Loucy (cell line): ENCODE measurements at regions not wholly inside any gene's neighbourhood (a gene's known extent, or its start where the extent isn't known, plus 50 kb on each side); places are given as distances from the start of the nearest gene placed in this dataset.

Experiments used
- H2AFZ ChIP-seq: fragments of 200-600 bp; sonication (generic); 2 replicates; pipeline ENCODE4 v1.6.0; 2016; ENCODE audit warnings: antibody characterized with exemption, mild to moderate bottlenecking, low read length, moderate library complexity
- H3F3A ChIP-seq: fragments of 200-600 bp; 2 replicates; pipeline ENCODE4 v1.6.0; 2016; ENCODE audit warnings: antibody characterized with exemption, low read depth, mild to moderate bottlenecking
- H3K27me3 ChIP-seq: fragments of 200-600 bp; sonication (generic); 2 replicates; pipeline ENCODE4 v1.6.1; 2014; ENCODE audit warnings: low read length, mild to moderate bottlenecking; ENCODE audit not compliant: insufficient read depth, poor library complexity, severe bottlenecking
- H3K36me3 ChIP-seq: fragments of 200-600 bp; sonication (generic); 2 replicates; pipeline ENCODE4 v1.6.1; 2016; ENCODE audit warnings: low read length; ENCODE audit not compliant: insufficient read depth
- H3K4me1 ChIP-seq: fragments of 200-600 bp; sonication (generic); 2 replicates; pipeline ENCODE4 v1.5.1; 2014; ENCODE audit warnings: low read length, mild to moderate bottlenecking; ENCODE audit not compliant: insufficient read depth, poor library complexity, severe bottlenecking
- H3K4me2 ChIP-seq: fragments of 200-600 bp; sonication (generic); 2 replicates; pipeline ENCODE4 v1.6.0; 2014; ENCODE audit warnings: antibody characterized with exemption, low read length, low read depth, mild to moderate bottlenecking; ENCODE audit not compliant: poor library complexity, severe bottlenecking
- H3K4me3 ChIP-seq: fragments of 200-600 bp; sonication (generic); 2 replicates; pipeline ENCODE4 v1.5.1; 2014; ENCODE audit warnings: low read length, mild to moderate bottlenecking, mixed read lengths; ENCODE audit not compliant: poor library complexity, severe bottlenecking
- H3K79me2 ChIP-seq: fragments of 200-600 bp; sonication (generic); 2 replicates; pipeline ENCODE4 v1.6.1; 2014; ENCODE audit warnings: low read length; ENCODE audit not compliant: insufficient read depth
- H3K9ac ChIP-seq: fragments of 200-600 bp; sonication (generic); 2 replicates; pipeline ENCODE4 v1.6.0; 2014; ENCODE audit warnings: mild to moderate bottlenecking, low read depth, low read length, moderate library complexity; ENCODE audit not compliant: poor library complexity, severe bottlenecking
- H3K9me2 ChIP-seq: fragments of 200-600 bp; sonication (generic); replicated peaks from 2 replicates; pipeline ENCODE4 v1.6.1; 2016; ENCODE audit warnings: low read depth, low read length, mixed read lengths
- H3K9me3 ChIP-seq: fragments of 200-600 bp; sonication (generic); 2 replicates; pipeline ENCODE4 v1.6.1; 2014; ENCODE audit warnings: mild to moderate bottlenecking, antibody characterized with exemption, low read length, low read depth; ENCODE audit not compliant: insufficient read depth
- H4K20me1 ChIP-seq: fragments of 200-600 bp; sonication (generic); 2 replicates; pipeline ENCODE4 v1.6.0; 2014; ENCODE audit warnings: antibody characterized with exemption, low read length, mild to moderate bottlenecking; ENCODE audit not compliant: insufficient read depth, poor library complexity, severe bottlenecking
- EZH2phosphoT487 ChIP-seq: fragments of 200-600 bp; IDR thresholded peaks from 2 replicates; pipeline ENCODE4 v1.6.1; 2018; ENCODE audit warnings: antibody characterized with exemption, mild to moderate bottlenecking, moderate library complexity, borderline replicate concordance
- TF ChIP-seq, protein P1 (sequence below): fragments of 200-600 bp; sonication (generic); conservative IDR thresholded peaks from 2 replicates; pipeline ENCODE4 v1.5.1; 2014; ENCODE audit warnings: mild to moderate bottlenecking, antibody characterized with exemption, low read length

DNA sequence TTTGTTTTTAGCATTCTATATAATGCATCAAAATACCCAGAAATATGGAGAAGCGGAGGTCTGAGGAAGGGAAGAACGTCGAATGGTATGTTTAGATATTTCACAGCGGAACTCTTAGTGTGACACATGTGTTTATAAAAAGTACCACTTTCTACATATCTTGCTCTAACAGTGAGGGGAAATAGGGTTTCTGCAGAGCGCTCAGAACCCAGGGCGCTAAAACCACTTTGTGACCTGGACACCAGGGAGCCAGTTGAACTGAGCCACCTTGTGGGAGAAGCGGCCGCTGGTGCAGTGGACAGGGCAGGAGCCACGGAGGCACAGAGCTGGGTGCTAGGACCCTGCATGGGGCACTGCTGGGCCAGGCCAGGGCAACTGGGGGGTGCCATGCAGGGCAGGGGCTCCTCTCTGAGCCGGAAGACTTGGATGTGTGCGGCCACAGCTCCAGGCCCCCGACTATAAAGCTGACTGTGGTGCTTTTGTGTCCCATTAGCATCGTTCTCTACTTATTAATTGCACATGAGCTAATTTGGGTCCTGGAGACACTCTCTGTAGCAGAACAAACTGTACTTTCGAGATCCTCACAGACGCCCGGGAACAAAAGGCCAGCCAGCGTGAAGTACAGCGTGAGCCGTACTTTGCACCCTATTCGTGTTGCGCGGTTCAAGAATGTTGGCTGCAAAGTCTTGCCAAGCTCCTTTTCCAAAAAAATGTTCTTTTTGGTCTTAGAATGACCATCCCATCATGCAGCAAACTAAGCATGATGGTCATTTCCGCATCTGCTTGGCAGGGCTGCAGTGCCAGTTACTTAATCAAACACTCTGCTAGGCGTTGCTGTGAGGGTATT lies 151.9 kb upstream of the ALKAL2 start:
- H3K4me3 ChIP-seq: no peak overlapping the region
- H3K9ac ChIP-seq: no peak overlapping the region
- H3K27me3 ChIP-seq: no peaks in the 10 kb centered on the region
- H2AFZ ChIP-seq: no peak overlapping the region
- H3K9me2 ChIP-seq: no peaks in the 10 kb centered on the region
- peaks cover 18% of the 10 kb centered on the region for H3K4me1 ChIP-seq
- no peak overlapping the region for H3K4me2 ChIP-seq
- H3K36me3 ChIP-seq: no peaks in the 10 kb centered on the region
- no peaks in the 10 kb centered on the region for H4K20me1 ChIP-seq
- no peaks in the 10 kb centered on the region for H3K79me2 ChIP-seq
- no peaks in the 10 kb centered on the region for H3K9me3 ChIP-seq
- TF ChIP-seq, protein P1, sequence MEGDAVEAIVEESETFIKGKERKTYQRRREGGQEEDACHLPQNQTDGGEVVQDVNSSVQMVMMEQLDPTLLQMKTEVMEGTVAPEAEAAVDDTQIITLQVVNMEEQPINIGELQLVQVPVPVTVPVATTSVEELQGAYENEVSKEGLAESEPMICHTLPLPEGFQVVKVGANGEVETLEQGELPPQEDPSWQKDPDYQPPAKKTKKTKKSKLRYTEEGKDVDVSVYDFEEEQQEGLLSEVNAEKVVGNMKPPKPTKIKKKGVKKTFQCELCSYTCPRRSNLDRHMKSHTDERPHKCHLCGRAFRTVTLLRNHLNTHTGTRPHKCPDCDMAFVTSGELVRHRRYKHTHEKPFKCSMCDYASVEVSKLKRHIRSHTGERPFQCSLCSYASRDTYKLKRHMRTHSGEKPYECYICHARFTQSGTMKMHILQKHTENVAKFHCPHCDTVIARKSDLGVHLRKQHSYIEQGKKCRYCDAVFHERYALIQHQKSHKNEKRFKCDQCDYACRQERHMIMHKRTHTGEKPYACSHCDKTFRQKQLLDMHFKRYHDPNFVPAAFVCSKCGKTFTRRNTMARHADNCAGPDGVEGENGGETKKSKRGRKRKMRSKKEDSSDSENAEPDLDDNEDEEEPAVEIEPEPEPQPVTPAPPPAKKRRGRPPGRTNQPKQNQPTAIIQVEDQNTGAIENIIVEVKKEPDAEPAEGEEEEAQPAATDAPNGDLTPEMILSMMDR: no peak
- TF ChIP-seq EZH2phosphoT487: no peak
- no peaks in the 10 kb centered on the region for H3F3A ChIP-seq

DNA sequence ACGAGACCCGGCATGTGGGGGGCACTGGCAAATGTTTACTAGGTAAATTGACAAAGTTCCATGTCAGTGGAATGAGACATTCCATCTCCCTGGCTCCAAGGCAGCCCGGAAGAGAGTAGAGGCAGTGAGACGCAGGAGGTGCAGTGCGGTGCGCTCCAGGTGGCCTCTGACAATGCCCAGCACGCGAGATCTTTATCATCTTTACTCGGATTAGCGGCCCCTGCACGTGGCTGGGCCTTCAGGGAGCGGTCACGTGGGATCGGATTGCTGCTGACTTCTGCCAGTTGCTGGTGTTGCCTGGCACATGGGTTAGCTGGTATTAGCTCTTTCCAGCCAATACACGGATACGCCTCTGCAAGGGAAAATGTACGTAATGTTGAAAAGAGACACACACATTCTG lies 151.2 kb upstream of the ALKAL2 start:
- peaks cover 18% of the 10 kb centered on the region for H3K4me1 ChIP-seq
- H3K4me3 ChIP-seq: no peak overlapping the region
- no peaks in the 10 kb centered on the region for H3K9me3 ChIP-seq
- H3K9ac ChIP-seq: no peak overlapping the region
- TF ChIP-seq, protein P1: no peak
- TF ChIP-seq EZH2phosphoT487: no peak
- no peaks in the 10 kb centered on the region for H3K27me3 ChIP-seq
- no peaks in the 10 kb centered on the region for H4K20me1 ChIP-seq
- H3K4me2 ChIP-seq: no peak overlapping the region
- H3F3A ChIP-seq: no peaks in the 10 kb centered on the region
- no peaks in the 10 kb centered on the region for H3K9me2 ChIP-seq
- no peak overlapping the region for H2AFZ ChIP-seq
- H3K36me3 ChIP-seq: no peaks in the 10 kb centered on the region
- no peaks in the 10 kb centered on the region for H3K79me2 ChIP-seq

DNA sequence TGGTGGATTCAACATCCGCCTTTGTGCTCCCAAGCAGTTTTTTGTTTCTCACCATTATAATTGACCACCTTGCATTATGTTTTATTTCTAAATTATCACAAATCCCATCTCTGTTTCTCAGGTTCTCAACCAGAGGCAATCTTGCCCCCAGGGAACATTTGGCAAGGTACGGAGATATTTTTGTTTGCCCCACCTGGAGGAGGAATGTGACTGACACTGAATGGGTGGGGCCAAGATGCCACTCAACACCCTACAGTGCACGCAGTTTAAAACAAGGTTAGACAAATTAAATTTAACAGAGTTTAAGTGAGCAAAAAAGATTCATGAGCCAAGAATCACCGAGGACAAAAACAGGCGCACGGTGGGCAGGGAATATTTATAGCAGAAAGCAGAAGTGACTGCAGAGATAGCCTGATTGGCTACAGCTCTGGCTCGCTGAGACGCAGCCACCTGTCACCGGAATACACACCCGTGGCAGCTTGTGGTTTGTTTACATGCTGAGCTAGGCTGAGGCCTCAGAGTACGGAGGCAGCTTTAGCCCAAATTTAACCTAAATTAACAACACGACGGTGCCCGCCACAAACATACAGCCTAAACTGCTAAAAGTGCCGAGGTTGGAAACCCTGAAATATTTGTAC lies 150.0 kb upstream of the ALKAL2 start:
- Histone ChIP-seq H3K36me3 (no peaks in the 10 kb centered on the region), H3K79me2 (no peaks in the 10 kb centered on the region), H3K9ac (no peak overlapping the region), H3K4me3 (peak overlapping the region; percentile 11), H3K27me3 (no peaks in the 10 kb centered on the region), H3K9me2 (no peaks in the 10 kb centered on the region), H3K4me1 (peaks cover 18% of the 10 kb centered on the region), H4K20me1 (no peaks in the 10 kb centered on the region), H2AFZ (peak overlapping the region; percentile 50; the same call in 1 of the 2 replicates), H3F3A (no peaks in the 10 kb centered on the region), H3K9me3 (no peaks in the 10 kb centered on the region), H3K4me2 (peak overlapping the region; percentile 57)
- no peak for TF ChIP-seq EZH2phosphoT487
- TF ChIP-seq, protein P1: no peak
